H1 (cell line): ENCODE measurements at regions not wholly inside any gene's neighbourhood (a gene's known extent, or its start where the extent isn't known, plus 50 kb on each side); places are given as distances from the start of the nearest gene placed in this dataset.

Experiments
- EP300 ChIP-seq, 2 experiments: IDR thresholded peaks; 1 replicate in 1 of 2; 2 replicates in 1 of 2; pipeline ENCODE4 v1.6.1; 2011 to 2012; ENCODE audit warnings: low read depth in 2 of 2, low read length in 2 of 2, mild to moderate bottlenecking in 2 of 2, borderline replicate concordance in 1 of 2, inconsistent platforms in 1 of 2, moderate library complexity in 1 of 2
- HDAC2 ChIP-seq, 2 experiments: fragments of 300-600 bp in 1 of 2; sonication (generic) in 1 of 2; IDR thresholded peaks; 2 replicates each; pipeline ENCODE4 v1.6.1; 2011 to 2012; ENCODE audit warnings: low read depth in 2 of 2, low read length in 2 of 2, mild to moderate bottlenecking in 2 of 2, moderate library complexity in 2 of 2, borderline replicate concordance in 1 of 2, inconsistent platforms in 1 of 2
- HDAC6 ChIP-seq: IDR thresholded peaks from one replicate; pipeline ENCODE4 v1.7.1; 2012; ENCODE audit warnings: low read depth, mild to moderate bottlenecking, inconsistent platforms, low read length, moderate library complexity
- RFX5 ChIP-seq: IDR thresholded peaks from 2 replicates; pipeline ENCODE4 v1.6.1; 2011; ENCODE audit warnings: low read depth, low read length, improper control_type of control experiment, borderline replicate concordance
- SIX5 ChIP-seq: IDR thresholded peaks from 2 replicates; pipeline ENCODE4 v1.6.1; 2011; ENCODE audit warnings: mild to moderate bottlenecking, low read depth, low read length
- TBP ChIP-seq: IDR thresholded peaks from 2 replicates; pipeline ENCODE4 v1.6.1; 2011; ENCODE audit warnings: low read depth, low read length, improper control_type of control experiment
- TCF12 ChIP-seq: IDR thresholded peaks from 2 replicates; pipeline ENCODE4 v1.6.1; 2011; ENCODE audit warnings: low read depth, mild to moderate bottlenecking, low read length

GRCh38 chr4:188811121-188811520 lies 671.9 kb downstream of the TRIML1 start (continued):
- no peak for TF ChIP-seq HDAC2 (IDR thresholded peaks at IDR 0.05; ENCODE audit: borderline replicate concordance in 1 of 2, low read depth in 2 of 2, low read length in 2 of 2)
- no peak for TF ChIP-seq SIX5
- TF ChIP-seq RFX5, result no peak
- TF ChIP-seq TCF12, result no peak
- TF ChIP-seq HDAC6, result no peak
- no peak for TF ChIP-seq EP300 (IDR thresholded peaks at IDR 0.05; ENCODE audit: borderline replicate concordance in 1 of 2, low read depth in 2 of 2, low read length in 2 of 2)
- TF ChIP-seq TBP, result no peak
- TF ChIP-seq, all 59 proteins: peak for 0
